ENCODE measurements at regions not wholly inside any gene's neighbourhood (a gene's known extent, or its start where the extent isn't known, plus 50 kb on each side); places are given as distances from the start of the nearest gene placed in this dataset.

- intact Hi-C loops (cut with micrococcal nuclease) = no loop called here
- 37% methylated on average over 2 of the region's 3 CpGs for WGBS (ENCODE audit: insufficient coverage)
- Histone ChIP-seq H3K9ac (ENCODE audit: insufficient read depth, low read length, poor library complexity, severe bottlenecking) (no peak overlapping the region), H4K20me1 (ENCODE audit: insufficient read depth, low read length) (no peaks in the 10 kb centered on the region), H3K27me3 (ENCODE audit: control insufficient read depth in 2 of 2, insufficient read depth in 2 of 2, low read length in 2 of 2) (no peaks in the 10 kb centered on the region), H2AFZ (ENCODE audit: insufficient read depth, low read depth, low read length, poor library complexity, severe bottlenecking) (no peak overlapping the region), H3K4me3 (replicated peaks in 1 of 3; ENCODE audit: low read depth in 2 of 3, low read length in 3 of 3) (no peak overlapping the region), H3K9me3 (replicated peaks in 1 of 2; ENCODE audit: control insufficient read depth in 1 of 2, insufficient read depth in 1 of 2, low read length in 2 of 2) (peaks cover 6 to 28% of the 10 kb centered on the region in 2 donors), H3K79me2 (ENCODE audit: insufficient read depth, low read length) (no peaks in the 10 kb centered on the region), H3K36me3 (replicated peaks in 1 of 2; ENCODE audit: control insufficient read depth in 1 of 2, insufficient read depth in 2 of 2, low read length in 2 of 2) (no peaks in the 10 kb centered on the region), H3K4me2 (replicated peaks; ENCODE audit: extremely low read depth, low read length, poor library complexity, severe bottlenecking) (no peak overlapping the region), H3K27ac (ENCODE audit: low read depth in 1 of 2, low read length in 2 of 2) (no peak overlapping the region), H3K4me1 (ENCODE audit: control insufficient read depth in 1 of 2, insufficient read depth in 2 of 2, low read length in 2 of 2) (no peaks in the 10 kb centered on the region)
- no peaks in the 10 kb centered on the region for H3K4me1 Mint-ChIP-seq
- H3K4me3 Mint-ChIP-seq = no peak overlapping the region
- peaks cover 4 to 32% (median 8%) of the 10 kb centered on the region in 7 donors for H3K9me3 Mint-ChIP-seq
- no peak for DNase-seq
- no peak overlapping the region for H3K27ac Mint-ChIP-seq
- no peak for TF ChIP-seq CTCF (IDR thresholded peaks at IDR 0.05)
- no peaks in the 10 kb centered on the region for H3K36me3 Mint-ChIP-seq
- H3K27me3 Mint-ChIP-seq (ENCODE audit: low read depth in 3 of 3) = peaks cover 0 to 5% (median 0%) of the 10 kb centered on the region in 3 donors
These were observed 291.9 kb upstream of the IRX1 start for GRCh38 chr5:3303777-3304176.

GRCh38 chr5:3302228-3302627, 293.4 kb upstream of the IRX1 start:
- no peaks in the 10 kb centered on the region for H3K36me3 Mint-ChIP-seq
- H3K9me3 Mint-ChIP-seq = peaks cover 2 to 29% (median 8%) of the 10 kb centered on the region in 7 donors
- H3K27ac Mint-ChIP-seq = no peak overlapping the region
- H3K4me3 Mint-ChIP-seq = no peak overlapping the region
- H3K4me1 Mint-ChIP-seq = no peaks in the 10 kb centered on the region
- Histone ChIP-seq H2AFZ (ENCODE audit: insufficient read depth, low read depth, low read length, poor library complexity, severe bottlenecking) (no peak overlapping the region), H3K9me3 (replicated peaks in 1 of 2; ENCODE audit: control insufficient read depth in 1 of 2, insufficient read depth in 1 of 2, low read length in 2 of 2) (peaks cover 2 to 24% of the 10 kb centered on the region in 2 donors), H4K20me1 (ENCODE audit: insufficient read depth, low read length) (no peaks in the 10 kb centered on the region), H3K4me2 (replicated peaks; ENCODE audit: extremely low read depth, low read length, poor library complexity, severe bottlenecking) (no peak overlapping the region), H3K27me3 (ENCODE audit: control insufficient read depth in 2 of 2, insufficient read depth in 2 of 2, low read length in 2 of 2) (no peaks in the 10 kb centered on the region), H3K36me3 (replicated peaks in 1 of 2; ENCODE audit: control insufficient read depth in 1 of 2, insufficient read depth in 2 of 2, low read length in 2 of 2) (no peaks in the 10 kb centered on the region), H3K4me3 (replicated peaks in 1 of 3; ENCODE audit: low read depth in 2 of 3, low read length in 3 of 3) (no peak overlapping the region), H3K27ac (ENCODE audit: low read depth in 1 of 2, low read length in 2 of 2) (no peak overlapping the region), H3K79me2 (ENCODE audit: insufficient read depth, low read length) (no peaks in the 10 kb centered on the region), H3K4me1 (ENCODE audit: control insufficient read depth in 1 of 2, insufficient read depth in 2 of 2, low read length in 2 of 2) (no peaks in the 10 kb centered on the region), H3K9ac (ENCODE audit: insufficient read depth, low read length, poor library complexity, severe bottlenecking) (no peak overlapping the region)
- TF ChIP-seq CTCF (IDR thresholded peaks at IDR 0.05) = no peak
- intact Hi-C loops (cut with micrococcal nuclease) = no loop called here
- 55% methylated on average over 1 of the region's 1 CpG for WGBS (ENCODE audit: insufficient coverage)
- DNase-seq = no peak
- H3K27me3 Mint-ChIP-seq (ENCODE audit: low read depth in 3 of 3) = peaks cover 0 to 7% (median 0%) of the 10 kb centered on the region in 3 donors
